Aorta (tissue), 5 donors: ENCODE measurements at regions not wholly inside any gene's neighbourhood (a gene's known extent, or its start where the extent isn't known, plus 50 kb on each side); places are given as distances from the start of the nearest gene placed in this dataset.

Source experiments
- ATAC-seq: fragments of 200-7000 bp; cut with Tn5 transposase; one replicate; pipeline ENCODE4 v1.9.1; 2022; ENCODE audit warnings: moderate library complexity; ENCODE audit not compliant: low FRiP score
- DNase-seq, 2 donors: peaks; one replicate each; pipeline ENCODE4 v3.0.0-alpha.2; 2020
- H3K27ac ChIP-seq, 2 donors: one replicate each; pipeline ENCODE4 v1.5.1; 2013; ENCODE audit warnings: low read length in 2 of 2, mild to moderate bottlenecking in 2 of 2, moderate library complexity in 2 of 2, control low read depth in 1 of 2, inconsistent platforms in 1 of 2, low read depth in 1 of 2
- H3K27me3 ChIP-seq, 2 donors: one replicate each; pipeline ENCODE4 v1.6.1; 2013; ENCODE audit warnings: control low read depth in 1 of 2, low read length in 1 of 2, mild to moderate bottlenecking in 1 of 2, moderate library complexity in 1 of 2; ENCODE audit not compliant: insufficient read depth in 2 of 2, control insufficient read depth in 1 of 2
- H3K36me3 ChIP-seq, 2 donors: one replicate each; pipeline ENCODE4 v1.6.1; 2013; ENCODE audit warnings: control low read depth in 1 of 2, low read length in 1 of 2, mild to moderate bottlenecking in 1 of 2; ENCODE audit not compliant: insufficient read depth in 2 of 2, control insufficient read depth in 1 of 2
- H3K4me1 ChIP-seq, 2 donors: one replicate each; pipeline ENCODE4 v1.6.1; 2013; ENCODE audit warnings: low read length in 2 of 2, control low read depth in 1 of 2, mild to moderate bottlenecking in 1 of 2, moderate library complexity in 1 of 2; ENCODE audit not compliant: insufficient read depth in 2 of 2, control insufficient read depth in 1 of 2
- H3K4me3 ChIP-seq, 2 donors: one replicate each; pipeline ENCODE4 v1.5.1; 2013; ENCODE audit warnings: low read length in 2 of 2, control low read depth in 1 of 2, mild to moderate bottlenecking in 1 of 2
- H3K9me3 ChIP-seq: one replicate; pipeline ENCODE4 v1.6.1; 2013; ENCODE audit warnings: mild to moderate bottlenecking, low read length; ENCODE audit not compliant: control insufficient read depth
- WGBS, 2 donors: extraction: QIAGEN DNeasy Blood & Tissue Kit; methylation state at CpG; one replicate each; pipeline ENCODE4 v1.1.7; 2013; 5-methylcytosine and 5-hydroxymethylcytosine counted together
- intact Hi-C, 2 donors: fragments of 100-400 bp; cut with DNase I; formaldehyde crosslinking; loops; one replicate each; pipeline versions ENCODE4 v1.14.2 to v1.15.0; 2022
- donor health status: healthy with polysubstance abuse.
- donor health status: Bipolar disorder and iron deficiency.
- donor health status: DM: no; HTN: no; CAD: no.
- donor health status: DM: no; HTN: no; CAD: no.
- donor health status: DM: yes; HTN: yes; CAD: no.

DNA sequence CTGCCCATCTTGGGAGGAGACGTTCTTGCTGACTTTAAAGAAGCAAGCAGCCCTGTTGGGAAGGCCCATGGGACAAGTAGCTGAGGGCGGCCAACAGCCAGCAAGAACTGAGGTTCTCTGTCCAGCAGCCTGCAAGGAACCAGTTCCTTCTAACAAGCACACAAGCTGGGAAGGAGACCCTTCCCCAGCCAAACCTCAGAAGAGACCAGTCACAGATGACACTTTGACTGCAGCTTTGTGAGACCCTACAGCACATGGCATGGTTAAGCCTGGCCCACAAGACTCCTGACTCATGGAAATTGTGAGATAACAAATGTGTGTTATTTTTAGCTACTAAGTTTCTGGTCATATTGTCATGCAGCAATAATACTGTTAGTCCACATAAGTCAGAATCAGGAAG lies 99.9 kb downstream of the PRLHR start:
- ATAC-seq = no peak
- 41 to 61% methylated on average over 2 of the region's 2 CpGs for WGBS, 2 donors

DNA sequence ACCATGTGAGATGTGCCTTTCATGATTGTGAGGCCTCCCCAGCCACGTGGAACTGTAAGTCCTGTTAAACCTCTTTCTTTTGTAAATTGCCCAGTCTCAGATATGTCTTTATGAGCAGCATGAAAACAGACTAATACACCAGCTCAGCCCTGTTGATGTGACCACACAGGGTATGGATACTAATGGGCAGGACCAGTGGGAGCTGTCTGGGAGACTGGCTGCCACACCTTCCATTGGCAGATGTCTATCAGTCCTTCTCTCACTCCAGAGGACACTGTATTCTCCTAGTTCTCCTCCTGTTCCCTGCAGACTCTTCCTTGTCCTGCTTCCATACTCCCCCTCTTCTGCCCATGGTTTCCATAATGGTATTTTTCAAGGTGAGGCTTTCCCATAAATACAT lies 104.4 kb downstream of the PRLHR start:
- intact Hi-C loops = no loop called here
- ATAC-seq = no peak
- H3K27me3 ChIP-seq = no peaks in the 10 kb centered on the region
- H3K4me1 ChIP-seq = no peaks in the 10 kb centered on the region
- peaks cover 3% of the 10 kb centered on the region for H3K9me3 ChIP-seq
- 19 to 23% methylated on average over 1 of the region's 1 CpG for WGBS, 2 donors
- no peaks in the 10 kb centered on the region for H3K36me3 ChIP-seq
- no peak for DNase-seq
- no peak overlapping the region for H3K4me3 ChIP-seq
- H3K27ac ChIP-seq = no peak overlapping the region

More for the DNA sequence above, 99.9 kb downstream of the PRLHR start:
- Histone ChIP-seq H3K27me3 (no peaks in the 10 kb centered on the region), H3K36me3 (no peaks in the 10 kb centered on the region), H3K9me3 (no peaks in the 10 kb centered on the region), H3K4me1 (no peaks in the 10 kb centered on the region), H3K27ac (no peak overlapping the region), H3K4me3 (no peak overlapping the region)
- intact Hi-C loops = no loop called here
- no peak for DNase-seq

DNA sequence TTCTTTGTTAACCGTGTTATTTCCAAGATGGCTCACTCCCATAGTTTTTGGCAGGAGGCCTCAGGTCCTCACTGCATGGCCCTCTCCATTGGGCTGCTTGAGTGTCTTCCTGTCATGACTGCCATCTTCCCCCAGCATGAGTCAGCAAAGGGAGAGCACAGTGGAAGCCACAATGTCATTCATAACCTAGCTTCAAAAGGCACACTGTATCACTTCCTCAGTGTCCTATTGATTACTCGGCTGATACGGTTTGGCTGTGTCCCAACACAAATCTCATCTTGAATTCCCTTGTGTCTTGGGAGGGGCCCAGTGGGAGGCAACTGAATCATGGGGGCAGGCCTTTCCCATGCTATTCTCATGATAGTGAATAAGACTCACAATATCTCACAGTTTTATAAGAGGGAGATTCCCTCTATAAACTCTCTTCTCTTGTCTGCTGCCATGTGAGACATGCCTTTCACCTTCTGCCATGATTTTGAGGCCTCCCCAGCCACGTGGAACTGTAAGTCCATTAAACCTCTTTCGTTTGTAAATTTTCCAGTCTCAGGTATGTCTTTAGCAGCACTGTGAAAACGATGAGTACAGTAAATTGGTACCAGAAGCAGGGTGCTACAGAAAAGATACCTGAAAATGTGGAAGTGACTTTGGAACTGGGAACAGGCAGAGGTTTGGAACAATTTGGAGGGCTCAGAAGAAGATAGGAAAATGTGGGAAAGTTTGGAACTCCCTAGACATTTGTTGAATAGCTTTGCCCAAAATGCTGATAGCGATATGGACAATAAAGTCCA lies 106.5 kb downstream of the PRLHR start:
- H3K27ac ChIP-seq = no peak overlapping the region
- 72 to 74% methylated on average over 7 of the region's 7 CpGs for WGBS, 2 donors
- no peak overlapping the region for H3K4me3 ChIP-seq
- ATAC-seq = no peak
- no peaks in the 10 kb centered on the region for H3K27me3 ChIP-seq
- intact Hi-C loops = no loop called here
- no peak for DNase-seq
- H3K9me3 ChIP-seq = peaks cover 3% of the 10 kb centered on the region
- H3K4me1 ChIP-seq = no peaks in the 10 kb centered on the region
- no peaks in the 10 kb centered on the region for H3K36me3 ChIP-seq

DNA sequence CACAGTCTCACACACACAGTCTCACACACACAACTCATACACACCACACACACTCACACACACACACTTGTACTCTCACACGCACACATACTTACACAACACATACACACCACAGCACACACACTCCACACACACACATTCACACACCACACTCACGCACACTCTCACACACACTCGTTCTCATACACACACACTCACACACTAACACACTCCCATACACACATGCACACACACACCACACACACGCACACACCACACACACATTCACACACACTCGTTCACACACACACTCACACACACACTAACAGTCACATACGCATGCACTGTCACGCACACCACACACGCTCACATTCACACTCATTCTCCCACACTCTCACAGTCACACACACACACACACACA lies 109.8 kb downstream of the PRLHR start:
- Histone ChIP-seq H3K36me3 (no peaks in the 10 kb centered on the region), H3K9me3 (peaks cover 3% of the 10 kb centered on the region), H3K27ac (no peak overlapping the region), H3K27me3 (no peaks in the 10 kb centered on the region), H3K4me1 (no peaks in the 10 kb centered on the region), H3K4me3 (no peak overlapping the region)
- intact Hi-C loops = no loop called here
- ATAC-seq = peak; percentile 7
- no peak for DNase-seq
- 92 to 93% methylated on average over 8 of the region's 8 CpGs for WGBS, 2 donors

DNA sequence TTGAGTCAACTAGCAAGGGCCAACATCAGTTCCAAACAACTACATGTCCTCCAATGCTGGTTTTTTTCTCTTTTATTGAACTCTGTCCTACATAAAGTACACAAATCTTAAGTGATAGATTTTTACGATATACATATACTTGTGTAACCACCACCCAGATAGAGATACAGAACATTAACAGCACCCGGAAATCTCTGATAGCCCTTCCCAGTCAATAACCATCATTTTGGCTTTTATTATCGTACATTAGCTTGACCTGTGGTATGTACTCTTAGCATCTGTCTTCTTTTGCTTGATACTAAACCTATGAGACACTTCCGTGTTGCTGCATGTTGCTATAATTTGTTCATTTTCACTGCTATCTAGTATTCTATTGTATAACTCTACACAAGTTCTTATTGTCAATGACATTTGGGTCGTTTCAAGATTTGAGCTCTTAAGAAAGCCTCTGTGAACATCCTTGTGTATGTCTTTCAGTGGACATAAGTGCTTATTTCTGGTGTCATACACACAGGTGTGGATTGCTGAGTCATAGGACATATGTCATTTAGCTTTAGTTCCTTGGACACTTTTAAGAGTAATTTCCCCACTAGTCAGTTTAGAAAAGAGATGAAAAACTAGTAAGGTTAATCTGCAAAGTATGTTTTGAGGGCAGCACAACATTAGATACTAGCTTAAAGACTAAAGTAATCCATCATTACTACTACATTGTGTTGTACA lies 111.1 kb downstream of the PRLHR start:
- Histone ChIP-seq H3K4me1 (no peaks in the 10 kb centered on the region), H3K4me3 (no peak overlapping the region), H3K27me3 (no peaks in the 10 kb centered on the region), H3K9me3 (peaks cover 3% of the 10 kb centered on the region), H3K27ac (no peak overlapping the region), H3K36me3 (no peaks in the 10 kb centered on the region)
- ATAC-seq = no peak
- WGBS, 2 donors = 80 to 82% methylated on average over 5 of the region's 5 CpGs
- intact Hi-C loops = no loop called here
- DNase-seq = no peak

DNA sequence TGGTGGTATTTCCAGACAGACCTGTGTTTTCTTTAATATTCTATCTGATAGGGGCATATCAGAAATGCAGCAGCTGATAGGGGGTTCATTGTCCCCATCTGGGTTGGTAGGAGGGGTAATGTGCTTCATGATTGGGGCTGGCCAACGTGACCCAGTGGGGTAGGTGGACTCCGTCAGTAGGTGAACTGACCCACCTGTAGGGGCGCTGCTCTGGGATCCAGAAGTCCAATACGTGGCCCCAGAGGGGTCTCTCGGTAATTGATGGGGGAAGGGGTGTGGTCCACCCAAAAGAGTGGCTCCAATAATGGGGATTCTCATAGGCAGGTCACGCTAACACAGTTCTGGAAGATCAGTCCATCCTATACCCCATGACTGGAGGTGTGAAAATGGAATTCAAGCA lies 112.0 kb downstream of the PRLHR start:
- intact Hi-C loops = no loop called here
- no peak overlapping the region for H3K4me3 ChIP-seq
- 73 to 80% methylated on average over 6 of the region's 6 CpGs for WGBS, 2 donors
- no peak overlapping the region for H3K27ac ChIP-seq
- DNase-seq (no peak), ATAC-seq (no peak)
- no peaks in the 10 kb centered on the region for H3K27me3 ChIP-seq
- H3K4me1 ChIP-seq = no peaks in the 10 kb centered on the region
- H3K9me3 ChIP-seq = no peaks in the 10 kb centered on the region
- no peaks in the 10 kb centered on the region for H3K36me3 ChIP-seq

DNA sequence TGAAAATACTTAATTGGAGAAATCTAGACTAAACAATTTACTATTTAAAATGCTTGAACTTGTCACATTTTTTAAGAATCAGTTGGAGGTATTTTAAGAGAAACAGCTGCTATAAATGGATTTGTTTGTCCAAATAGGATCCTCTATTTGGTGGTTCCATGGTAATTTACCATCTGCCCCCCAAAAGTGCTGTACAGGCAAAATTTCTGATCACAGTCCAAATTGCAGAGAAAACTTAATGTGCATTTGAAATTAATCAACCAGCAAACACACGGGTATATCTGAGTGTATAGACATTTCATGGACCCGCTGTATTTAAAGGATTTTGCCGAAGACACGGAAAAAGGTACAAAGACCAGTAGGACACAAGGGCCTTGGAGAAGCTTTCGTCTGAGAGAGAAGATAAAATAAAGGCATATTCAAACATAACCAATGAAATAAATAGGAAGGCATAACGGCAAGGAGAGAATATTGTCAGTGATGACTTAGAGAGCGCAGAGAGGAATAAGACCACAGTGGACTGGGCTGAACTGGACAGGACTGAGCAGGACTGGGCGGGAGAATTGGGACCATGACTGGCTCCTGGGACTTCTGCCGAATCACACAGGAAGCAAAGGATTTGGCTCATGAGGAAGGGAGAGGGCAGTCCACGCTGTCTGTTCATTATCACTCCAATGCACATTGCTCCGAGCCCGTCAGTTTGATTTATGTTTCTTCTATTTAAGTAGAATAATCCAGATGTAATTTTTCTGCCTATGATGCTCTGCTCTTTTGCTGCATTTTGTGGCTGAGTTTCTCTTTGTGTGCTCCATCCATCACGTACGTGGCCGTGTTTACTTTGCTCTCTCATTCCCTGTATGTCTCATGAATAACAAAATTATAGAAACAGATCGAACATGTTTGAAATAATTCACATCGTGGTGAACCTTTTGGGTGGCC lies 112.8 kb downstream of the PRLHR start:
- ATAC-seq = no peak
- 63 to 71% methylated on average over 17 of the region's 17 CpGs for WGBS, 2 donors
- no peak for DNase-seq
- Histone ChIP-seq H3K9me3 (no peaks in the 10 kb centered on the region), H3K27ac (no peak overlapping the region), H3K27me3 (no peaks in the 10 kb centered on the region), H3K4me1 (no peaks in the 10 kb centered on the region), H3K4me3 (no peak overlapping the region), H3K36me3 (no peaks in the 10 kb centered on the region)
- intact Hi-C loops = no loop called here

DNA sequence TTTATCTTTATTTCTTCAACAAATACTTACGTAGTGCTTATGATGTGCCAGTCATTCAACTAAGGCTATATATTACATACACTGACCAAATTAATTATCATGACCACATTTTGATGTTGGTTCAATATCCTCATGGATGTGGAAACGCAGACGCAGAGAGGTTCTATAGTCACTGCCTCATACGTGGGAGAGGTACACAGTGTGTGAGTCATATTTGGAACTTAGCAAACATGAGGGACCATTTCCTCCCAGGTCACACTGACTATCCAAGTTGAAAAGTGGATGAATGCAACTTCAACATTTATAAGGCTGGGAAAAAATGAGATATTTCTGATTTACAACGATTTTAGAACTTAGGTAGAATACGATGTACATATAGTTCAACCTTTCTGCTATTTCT lies 113.6 kb downstream of the PRLHR start:
- WGBS, 2 donors = 80% methylated on average over 6 of the region's 6 CpGs
- DNase-seq = no peak
- Histone ChIP-seq H3K4me3 (no peak overlapping the region), H3K27ac (no peak overlapping the region), H3K27me3 (no peaks in the 10 kb centered on the region), H3K36me3 (no peaks in the 10 kb centered on the region), H3K4me1 (no peaks in the 10 kb centered on the region), H3K9me3 (no peaks in the 10 kb centered on the region)
- intact Hi-C loops = no loop called here
- no peak for ATAC-seq
